K562 (cell line): ENCODE measurements at regions not wholly inside any gene's neighbourhood (a gene's known extent, or its start where the extent isn't known, plus 50 kb on each side); places are given as distances from the start of the nearest gene placed in this dataset.

Experiments
- ATAC-seq: fragments of 200-7000 bp; cut with Tn5 transposase; 3 replicates; pipeline ENCODE4 v1.9.1; 2020; ENCODE audit warnings: moderate library complexity
- BruUV-seq: library from RNA; stranded (reverse); fragments of 400-500 nt; replicated peaks from 2 replicates; lab custom pipeline; 2021; lab: Mats Ljungman, UMichigan
- CTCF ChIA-PET: fragments of 300-600 bp; formaldehyde crosslinking; extraction: SDS; loops from one replicate; lab custom pipeline; 2021; ENCODE audit warnings: low intra/inter-chr PET ratio; lab: Yijun Ruan, JAX
- POLR2A ChIA-PET: fragments of 300-600, 350-650 bp; sonication (Branson Sonifier 250); formaldehyde crosslinking; extraction: SDS; loops from one replicate; lab custom pipeline; 2021; ENCODE audit warnings: antibody characterized with exemption, inconsistent platforms; lab: Yijun Ruan, JAX
- DNase-seq, 4 experiments: peaks; one replicate each; pipeline versions ENCODE4 v3.0.0 to v3.0.0-alpha.2; 2011 to 2018; ENCODE audit warnings: low spot score in 3 of 4, mixed read lengths in 3 of 4; ENCODE audit errors: extremely low read depth in 1 of 4
- FAIRE-seq: peaks from 2 replicates; lab custom pipeline; 2011; peaks lifted over from hg19 to GRCh38; lab: Jason Lieb, UNC
- H2AFZ ChIP-seq: 2 replicates; pipeline ENCODE4 v1.6.0; 2011; ENCODE audit warnings: low read depth, low read length, control low read depth, inconsistent platforms
- H3K27ac ChIP-seq: fragments of 200-600 bp; 3 replicates; pipeline ENCODE4 v1.8.0; 2011; ENCODE audit warnings: low read depth, mild to moderate bottlenecking, control low read depth, inconsistent platforms, low read length, moderate library complexity, mixed read lengths; ENCODE audit errors: extremely low read depth
- H3K27me3 ChIP-seq, 2 experiments: fragments of 300-600 bp in 1 of 2; 2 replicates in 1 of 2; 3 replicates in 1 of 2; pipeline versions ENCODE4 v1.6.0 to v1.8.0; 2011; ENCODE audit warnings: inconsistent platforms in 2 of 2, low read length in 2 of 2, mild to moderate bottlenecking in 1 of 2, mixed read lengths in 1 of 2, moderate library complexity in 1 of 2; ENCODE audit not compliant: control insufficient read depth in 2 of 2, insufficient read depth in 2 of 2
- H3K36me3 ChIP-seq: fragments of 300-600 bp; 3 replicates; pipeline ENCODE4 v1.8.0; 2011; ENCODE audit warnings: mild to moderate bottlenecking, low read length, inconsistent platforms; ENCODE audit not compliant: control insufficient read depth, insufficient read depth
- H3K4me1 ChIP-seq, 2 experiments: fragments of 200-600 bp in 1 of 2; replicated peaks in 1 of 2; 2 replicates in 1 of 2; 3 replicates in 1 of 2; pipeline versions ENCODE4 v1.5.1 to v1.8.0; 2011; ENCODE audit warnings: inconsistent platforms in 2 of 2, low read length in 2 of 2, mild to moderate bottlenecking in 1 of 2, mixed read lengths in 1 of 2, moderate library complexity in 1 of 2; ENCODE audit not compliant: control insufficient read depth in 2 of 2, insufficient read depth in 2 of 2
- H3K4me2 ChIP-seq: 2 replicates; pipeline ENCODE4 v1.6.1; 2011; ENCODE audit warnings: low read length, control low read depth, inconsistent platforms, mixed read lengths; ENCODE audit not compliant: insufficient read depth
- H3K4me3 ChIP-seq: fragments of 200-600 bp; sonication (generic), shearing (Covaris generic); 2 replicates; pipeline ENCODE4 v1.5.1; 2016; ENCODE audit warnings: control low read depth, inconsistent platforms
- H3K79me2 ChIP-seq: fragments of 200-600 bp; 3 replicates; pipeline ENCODE4 v1.8.0; 2011; ENCODE audit warnings: low read length, inconsistent platforms; ENCODE audit not compliant: control insufficient read depth, insufficient read depth
- H3K9ac ChIP-seq, 2 experiments: 2 replicates each; pipeline versions ENCODE4 v1.6.0 to v1.6.1; 2011; ENCODE audit warnings: low read depth in 2 of 2, low read length in 2 of 2, control low read depth in 1 of 2, inconsistent platforms in 1 of 2, mild to moderate bottlenecking in 1 of 2, mixed read lengths in 1 of 2; ENCODE audit not compliant: insufficient read depth in 1 of 2
- H3K9me1 ChIP-seq: one replicate; pipeline ENCODE4 v1.6.0; 2011; ENCODE audit warnings: inconsistent platforms, mild to moderate bottlenecking, low read length, moderate library complexity; ENCODE audit not compliant: control insufficient read depth, insufficient read depth
- H3K9me3 ChIP-seq: replicated peaks from 2 replicates; pipeline ENCODE4 v1.5.1; 2011; ENCODE audit warnings: low read depth, low read length, inconsistent platforms; ENCODE audit not compliant: control insufficient read depth, insufficient read depth
- H4K20me1 ChIP-seq: replicated peaks from 2 replicates; pipeline ENCODE4 v1.6.1; 2011; ENCODE audit warnings: low read length, inconsistent platforms, mixed read lengths; ENCODE audit not compliant: control insufficient read depth, insufficient read depth
- C11orf30 ChIP-seq: fragments of 450-650 bp; IDR thresholded peaks from 2 replicates; pipeline ENCODE4 v1.6.1; 2016; ENCODE audit warnings: low read depth, mild to moderate bottlenecking
- CTCFL ChIP-seq: IDR thresholded peaks from 2 replicates; pipeline ENCODE4 v1.6.1; 2011; ENCODE audit warnings: borderline replicate concordance, low read depth, mild to moderate bottlenecking, moderate library complexity, low read length; ENCODE audit not compliant: insufficient read depth, poor library complexity, severe bottlenecking
- ERF ChIP-seq: fragments of 450-650 bp; formaldehyde crosslinking; IDR thresholded peaks from 2 replicates; pipeline ENCODE4 v1.4.0; 2020; ENCODE audit warnings: mild to moderate bottlenecking, mixed read lengths
- IRF9 ChIP-seq: fragments of 450-650 bp; IDR thresholded peaks from 2 replicates; pipeline ENCODE4 v1.6.1; 2016; ENCODE audit warnings: missing biosample characterization, missing genetic modification characterization
- SP2 ChIP-seq: IDR thresholded peaks from 2 replicates; pipeline ENCODE4 v1.6.1; 2011; ENCODE audit warnings: mild to moderate bottlenecking, low read depth, low read length, moderate library complexity; ENCODE audit not compliant: poor library complexity, severe bottlenecking; ENCODE audit errors: extremely low read depth
- TAF1 ChIP-seq: IDR thresholded peaks from 2 replicates; pipeline ENCODE4 v1.6.1; 2011; ENCODE audit warnings: mild to moderate bottlenecking, low read length, moderate library complexity; ENCODE audit not compliant: insufficient read depth, control insufficient read depth, severe bottlenecking; ENCODE audit errors: extremely low read depth
- ZNF398 ChIP-seq: fragments of 250-450 bp; sonication (Bioruptor Pico); IDR thresholded peaks from 2 replicates; pipeline ENCODE4 v1.8.0; 2021; ENCODE audit warnings: moderate library complexity, mild to moderate bottlenecking, inconsistent platforms
- WGBS: fragments of 100-300 bp; shearing (Covaris generic); methylation state at CpG from one replicate; pipeline ENCODE4 v1.1.6; 2016; ENCODE audit warnings: low coverage, mixed read lengths; ENCODE audit not compliant: insufficient coverage; ENCODE audit errors: missing lambda C conversion rate; 5-methylcytosine and 5-hydroxymethylcytosine counted together
- in situ Hi-C: fragments of 300-500 bp; cut with MboI; formaldehyde crosslinking; loops from 4 replicates; pipeline ENCODE4 v1.15.0; 2018; ENCODE audit warnings: inconsistent platforms, mixed read lengths
- intact Hi-C: fragments of 100-400 bp; cut with micrococcal nuclease; formaldehyde crosslinking; loops from 2 replicates; pipeline ENCODE4 v1.14.2; 2022

GRCh38 chr16:86367291-86368072 is 142.8 kb upstream of the FOXF1 start:
- Histone ChIP-seq H3K4me1 (no peaks in the 10 kb centered on the region; a peak in 1 of 5 replicates), H3K27me3 (peaks cover 13 to 47% of the 10 kb centered on the region in 2 experiments; a peak in 4 of 5 replicates), H4K20me1 (no peaks in the 10 kb centered on the region; the same call in 1 of the 2 replicates), H3K9me3 (no peaks in the 10 kb centered on the region), H3K27ac (no peak overlapping the region), H3K4me2 (no peak overlapping the region), H3K4me3 (no peak overlapping the region), H2AFZ (no peak overlapping the region), H3K9ac (no peak overlapping the region), H3K79me2 (no peaks in the 10 kb centered on the region), H3K9me1 (no peaks in the 10 kb centered on the region), H3K36me3 (no peaks in the 10 kb centered on the region)
- no peak for TF ChIP-seq TAF1
- no peak for TF ChIP-seq C11orf30
- no peak for TF ChIP-seq IRF9
- TF ChIP-seq ERF: no peak
- no peak for TF ChIP-seq SP2
- TF ChIP-seq ZNF398 (CRISPR knock-in tag): no peak
- no peak for TF ChIP-seq CTCFL
- DNase-seq: no peak
- intact Hi-C loops: no loop called here
- ChIA-PET CTCF (no interaction called here), POLR2A (no interaction called here)
- no peak for ATAC-seq
- no peak for FAIRE-seq
- in situ Hi-C loops: no loop called here
- no TSS peak for BruUV-seq
- WGBS: under 1% methylated on average over 12 of the region's 12 CpGs
